ENCODE measurements at regions not wholly inside any gene's neighbourhood (a gene's known extent, or its start where the extent isn't known, plus 50 kb on each side); places are given as distances from the start of the nearest gene placed in this dataset.
A peak's percentile ranks its signal among the peaks of the same experiment; 100 is the strongest.

- TF ChIP-seq POLR2A (IDR thresholded peaks at IDR 0.05), result no peak
- TF ChIP-seq CTCF (IDR thresholded peaks at IDR 0.05), result no peak
- DNase-seq, result no peak
- Histone ChIP-seq H3K27ac (no peak overlapping the region), H3K36me3 (ENCODE audit: low read depth, missing control alignments) (no peaks in the 10 kb centered on the region), H3K4me1 (no peaks in the 10 kb centered on the region), H3K9me3 (no peaks in the 10 kb centered on the region), H3K4me3 (no peak overlapping the region), H3K27me3 (no peaks in the 10 kb centered on the region)
- intact Hi-C loops (cut with DNase I; ENCODE audit: low total_unique reads), result loop anchor here (10.0 kb wide), 1 partner anchor 55 kb away; the partner anchor contains the start of gene JAK2
- WGBS, 2 donors, result 64 to 81% methylated on average over 2 of the region's 2 CpGs
These were observed 55.2 kb upstream of the JAK2 start for GRCh38 chr9:4929917-4930316.

GRCh38 chr9:4932681-4933080 is 52.4 kb upstream of the JAK2 start:
- Histone ChIP-seq H3K27me3 (no peaks in the 10 kb centered on the region), H3K36me3 (ENCODE audit: low read depth, missing control alignments) (no peaks in the 10 kb centered on the region), H3K9me3 (no peaks in the 10 kb centered on the region), H3K4me1 (peaks cover 7% of the 10 kb centered on the region), H3K4me3 (no peak overlapping the region), H3K27ac (no peak overlapping the region)
- intact Hi-C loops (cut with DNase I; ENCODE audit: low total_unique reads), result loop anchor here (10.0 kb wide), 1 partner anchor 52 kb away; the partner anchor contains the start of gene JAK2
- 88 to 91% methylated on average over 4 of the region's 4 CpGs for WGBS, 2 donors
- no peak for DNase-seq
- TF ChIP-seq POLR2A (IDR thresholded peaks at IDR 0.05) (no peak), CTCF (IDR thresholded peaks at IDR 0.05) (no peak)

- no peak for DNase-seq
- intact Hi-C loops (cut with DNase I; ENCODE audit: low total_unique reads), result loop anchor here (10.0 kb wide), 1 partner anchor 52 kb away; the partner anchor contains the start of gene JAK2
- H3K27ac ChIP-seq, result peak overlapping the region in 1 of 2 donors; percentile 15
- peaks cover 7% of the 10 kb centered on the region for H3K4me1 ChIP-seq
- WGBS, 2 donors, result 36 to 71% methylated on average over 4 of the region's 4 CpGs
- no peak for TF ChIP-seq POLR2A (IDR thresholded peaks at IDR 0.05)
- no peak for TF ChIP-seq CTCF (IDR thresholded peaks at IDR 0.05)
- no peaks in the 10 kb centered on the region for H3K9me3 ChIP-seq
- no peaks in the 10 kb centered on the region for H3K27me3 ChIP-seq
- H3K4me3 ChIP-seq, result no peak overlapping the region
- H3K36me3 ChIP-seq (ENCODE audit: low read depth, missing control alignments), result no peaks in the 10 kb centered on the region
These were observed 51.9 kb upstream of the JAK2 start for GRCh38 chr9:4933177-4933576.

- intact Hi-C loops (cut with DNase I; ENCODE audit: low total_unique reads), result loop anchor here (10.0 kb wide), 1 partner anchor 51 kb away; the partner anchor contains the start of gene JAK2
- H3K9me3 ChIP-seq, result no peaks in the 10 kb centered on the region
- peaks cover 7% of the 10 kb centered on the region for H3K4me1 ChIP-seq
- H3K4me3 ChIP-seq, result no peak overlapping the region
- no peaks in the 10 kb centered on the region for H3K27me3 ChIP-seq
- WGBS, 2 donors, result 98 to 100% methylated on average over 2 of the region's 2 CpGs
- no peak overlapping the region for H3K27ac ChIP-seq
- TF ChIP-seq POLR2A (IDR thresholded peaks at IDR 0.05), result no peak
- TF ChIP-seq CTCF (IDR thresholded peaks at IDR 0.05), result no peak
- no peak for DNase-seq
- no peaks in the 10 kb centered on the region for H3K36me3 ChIP-seq (ENCODE audit: low read depth, missing control alignments)
These were observed 51.2 kb upstream of the JAK2 start for GRCh38 chr9:4933861-4934260.

- no peak for DNase-seq
These were observed 49.9 kb upstream of the JAK2 start for GRCh38 chr9:4935001-4935672.

More at GRCh38 chr9:4935001-4935672, 49.9 kb upstream of the JAK2 start:
- intact Hi-C loops (cut with DNase I; ENCODE audit: low total_unique reads), result loop anchor here (10.0 kb wide), 1 partner anchor 50 kb away; the partner anchor contains the start of gene JAK2
- TF ChIP-seq CTCF (IDR thresholded peaks at IDR 0.05), result no peak
- no peak for TF ChIP-seq POLR2A (IDR thresholded peaks at IDR 0.05)
- peak overlapping the region in 1 of 2 donors; percentile 47 for H3K27ac ChIP-seq
- no peaks in the 10 kb centered on the region for H3K27me3 ChIP-seq
- no peak overlapping the region for H3K4me3 ChIP-seq
- no peaks in the 10 kb centered on the region for H3K36me3 ChIP-seq (ENCODE audit: low read depth, missing control alignments)
- no peaks in the 10 kb centered on the region for H3K9me3 ChIP-seq
- 68 to 73% methylated on average over 4 of the region's 4 CpGs for WGBS, 2 donors
- peaks cover 7% of the 10 kb centered on the region for H3K4me1 ChIP-seq

Data from testis (tissue), 2 donors.